ENCODE measurements at regions not wholly inside any gene's neighbourhood (a gene's known extent, or its start where the extent isn't known, plus 50 kb on each side); places are given as distances from the start of the nearest gene placed in this dataset.

GRCh38 chr4:133452678-133453077 is 303.6 kb downstream of the PCDH10 start:
- H3K4me3 ChIP-seq = no peak overlapping the region
- H3K27ac ChIP-seq = no peak overlapping the region
- H3K9me3 ChIP-seq = no peaks in the 10 kb centered on the region
- intact Hi-C loops (cut with DNase I) = no loop called here
- no peaks in the 10 kb centered on the region for H3K27me3 ChIP-seq
- no peak for ATAC-seq
- no peak for DNase-seq
- no peaks in the 10 kb centered on the region for H3K36me3 ChIP-seq
- no peaks in the 10 kb centered on the region for H3K4me1 ChIP-seq
- TF ChIP-seq CTCF (IDR thresholded peaks at IDR 0.05) = no peak

- no peak overlapping the region for H3K4me3 ChIP-seq
- H3K9me3 ChIP-seq = no peaks in the 10 kb centered on the region
- H3K36me3 ChIP-seq = no peaks in the 10 kb centered on the region
- intact Hi-C loops (cut with DNase I) = no loop called here
- DNase-seq = peak in 1 of 4 donors; percentile 41
- no peak for TF ChIP-seq CTCF (IDR thresholded peaks at IDR 0.05)
- ATAC-seq = no peak
- no peak overlapping the region for H3K27ac ChIP-seq
- no peaks in the 10 kb centered on the region for H3K4me1 ChIP-seq
- no peaks in the 10 kb centered on the region for H3K27me3 ChIP-seq
Measured at GRCh38 chr4:133450813-133451212, 301.7 kb downstream of the PCDH10 start.

GRCh38 chr4:133440404-133440803 is 291.3 kb downstream of the PCDH10 start:
- TF ChIP-seq CTCF (IDR thresholded peaks at IDR 0.05) = no peak

GRCh38 chr4:133439830-133440229 is 290.7 kb downstream of the PCDH10 start:
- H3K27me3 ChIP-seq = no peaks in the 10 kb centered on the region
- H3K27ac ChIP-seq = no peak overlapping the region
- DNase-seq = no peak
- TF ChIP-seq CTCF (IDR thresholded peaks at IDR 0.05) = no peak
- intact Hi-C loops (cut with DNase I) = no loop called here
- no peak for ATAC-seq
- no peaks in the 10 kb centered on the region for H3K36me3 ChIP-seq
- no peaks in the 10 kb centered on the region for H3K4me1 ChIP-seq
- H3K4me3 ChIP-seq = no peak overlapping the region
- no peaks in the 10 kb centered on the region for H3K9me3 ChIP-seq

More at GRCh38 chr4:133440404-133440803, 291.3 kb downstream of the PCDH10 start:
- ATAC-seq = no peak
- no peaks in the 10 kb centered on the region for H3K27me3 ChIP-seq
- no peaks in the 10 kb centered on the region for H3K4me1 ChIP-seq
- DNase-seq = no peak
- H3K36me3 ChIP-seq = no peaks in the 10 kb centered on the region
- intact Hi-C loops (cut with DNase I) = no loop called here
- no peak overlapping the region for H3K27ac ChIP-seq
- H3K4me3 ChIP-seq = no peak overlapping the region
- no peaks in the 10 kb centered on the region for H3K9me3 ChIP-seq

GRCh38 chr4:133424605-133425004 is 275.5 kb downstream of the PCDH10 start:
- TF ChIP-seq CTCF (IDR thresholded peaks at IDR 0.05) = no peak
- DNase-seq = no peak
- Histone ChIP-seq H3K36me3 (no peaks in the 10 kb centered on the region), H3K4me1 (no peaks in the 10 kb centered on the region), H3K27ac (no peak overlapping the region), H3K9me3 (no peaks in the 10 kb centered on the region), H3K4me3 (no peak overlapping the region), H3K27me3 (no peaks in the 10 kb centered on the region)
- intact Hi-C loops (cut with DNase I) = no loop called here
- no peak for ATAC-seq
